HFF-Myc (cell line): ENCODE measurements at regions not wholly inside any gene's neighbourhood (a gene's known extent, or its start where the extent isn't known, plus 50 kb on each side); places are given as distances from the start of the nearest gene placed in this dataset.

ENCODE experiments used
- DNase-seq: peaks from one replicate; pipeline ENCODE4 v3.0.0-alpha.2; 2011; ENCODE audit warnings: low read depth; ENCODE audit errors: extremely low read depth
- H3K4me3 ChIP-seq: replicated peaks from 2 replicates; pipeline ENCODE4 v1.5.1; 2011; ENCODE audit warnings: low read depth, mild to moderate bottlenecking, control low read depth, low read length
- TF ChIP-seq, protein P1 (sequence below): IDR thresholded peaks from 2 replicates; pipeline ENCODE4 v1.5.1; 2012; ENCODE audit warnings: mild to moderate bottlenecking, low read depth, low read length, control low read depth; ENCODE audit errors: missing control alignments

DNA sequence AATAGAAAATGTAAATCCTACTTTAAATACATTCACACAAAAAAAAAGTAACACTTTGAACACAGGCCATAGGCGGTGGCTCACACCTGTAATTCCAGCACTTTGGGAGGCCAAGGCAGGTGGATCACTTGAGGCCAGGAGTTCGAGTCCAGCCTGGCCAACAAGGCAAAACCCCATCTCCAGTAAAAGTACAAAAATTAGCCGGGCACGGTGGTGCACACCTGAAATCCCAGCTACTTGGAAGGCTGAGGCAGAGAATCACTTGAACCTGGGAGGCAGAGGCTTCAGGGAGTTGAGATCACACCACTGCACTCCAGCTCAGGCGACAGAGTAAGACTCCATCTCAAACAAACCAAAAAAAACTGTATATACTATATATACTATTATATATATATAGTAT lies 303.6 kb downstream of the BCL11A start:
- H3K4me3 ChIP-seq: no peak overlapping the region
- no peak for DNase-seq
- TF ChIP-seq, protein P1, sequence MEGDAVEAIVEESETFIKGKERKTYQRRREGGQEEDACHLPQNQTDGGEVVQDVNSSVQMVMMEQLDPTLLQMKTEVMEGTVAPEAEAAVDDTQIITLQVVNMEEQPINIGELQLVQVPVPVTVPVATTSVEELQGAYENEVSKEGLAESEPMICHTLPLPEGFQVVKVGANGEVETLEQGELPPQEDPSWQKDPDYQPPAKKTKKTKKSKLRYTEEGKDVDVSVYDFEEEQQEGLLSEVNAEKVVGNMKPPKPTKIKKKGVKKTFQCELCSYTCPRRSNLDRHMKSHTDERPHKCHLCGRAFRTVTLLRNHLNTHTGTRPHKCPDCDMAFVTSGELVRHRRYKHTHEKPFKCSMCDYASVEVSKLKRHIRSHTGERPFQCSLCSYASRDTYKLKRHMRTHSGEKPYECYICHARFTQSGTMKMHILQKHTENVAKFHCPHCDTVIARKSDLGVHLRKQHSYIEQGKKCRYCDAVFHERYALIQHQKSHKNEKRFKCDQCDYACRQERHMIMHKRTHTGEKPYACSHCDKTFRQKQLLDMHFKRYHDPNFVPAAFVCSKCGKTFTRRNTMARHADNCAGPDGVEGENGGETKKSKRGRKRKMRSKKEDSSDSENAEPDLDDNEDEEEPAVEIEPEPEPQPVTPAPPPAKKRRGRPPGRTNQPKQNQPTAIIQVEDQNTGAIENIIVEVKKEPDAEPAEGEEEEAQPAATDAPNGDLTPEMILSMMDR: no peak

DNA sequence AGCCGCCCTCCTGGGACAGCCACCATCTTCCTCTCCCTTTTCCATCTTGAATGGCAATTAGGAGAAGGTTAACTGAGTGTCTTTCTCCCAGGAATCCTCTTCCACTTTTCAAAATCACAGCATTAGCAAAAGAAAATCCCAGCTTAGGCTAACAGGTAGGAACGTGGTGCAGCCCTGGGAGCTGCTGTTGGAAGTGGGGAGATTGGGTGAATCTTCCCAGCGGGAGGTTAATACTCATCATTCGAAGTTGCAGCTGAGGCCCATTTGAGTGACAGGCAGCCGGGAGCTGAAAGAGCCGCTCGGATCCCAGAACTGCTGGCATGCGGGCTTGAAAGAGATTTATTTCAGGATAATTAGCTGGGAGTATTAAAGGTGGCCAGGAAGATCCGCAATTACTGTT lies 306.0 kb downstream of the BCL11A start:
- H3K4me3 ChIP-seq: no peak overlapping the region
- no peak for DNase-seq
- TF ChIP-seq, protein P1: no peak

DNA sequence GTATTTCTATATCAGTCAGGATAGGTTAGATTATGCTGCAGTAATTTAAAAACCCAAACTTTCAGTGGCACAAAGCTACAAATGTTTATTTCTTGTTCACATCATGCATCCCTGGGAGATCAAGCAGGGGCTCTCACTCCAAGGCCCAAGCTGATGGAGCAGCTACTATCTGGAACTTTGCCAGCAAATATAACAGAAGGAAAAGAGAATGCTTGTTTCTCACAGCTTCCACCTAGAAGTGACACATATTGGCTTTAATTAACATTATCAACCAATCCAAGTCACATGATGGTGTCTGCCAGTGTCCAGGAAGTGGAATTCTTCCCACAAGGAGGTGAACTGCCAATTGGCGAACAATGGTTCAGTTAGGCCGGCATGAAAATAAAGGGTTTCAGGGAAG lies 306.9 kb downstream of the BCL11A start:
- TF ChIP-seq, protein P1: no peak
- DNase-seq: no peak
- no peak overlapping the region for H3K4me3 ChIP-seq

DNA sequence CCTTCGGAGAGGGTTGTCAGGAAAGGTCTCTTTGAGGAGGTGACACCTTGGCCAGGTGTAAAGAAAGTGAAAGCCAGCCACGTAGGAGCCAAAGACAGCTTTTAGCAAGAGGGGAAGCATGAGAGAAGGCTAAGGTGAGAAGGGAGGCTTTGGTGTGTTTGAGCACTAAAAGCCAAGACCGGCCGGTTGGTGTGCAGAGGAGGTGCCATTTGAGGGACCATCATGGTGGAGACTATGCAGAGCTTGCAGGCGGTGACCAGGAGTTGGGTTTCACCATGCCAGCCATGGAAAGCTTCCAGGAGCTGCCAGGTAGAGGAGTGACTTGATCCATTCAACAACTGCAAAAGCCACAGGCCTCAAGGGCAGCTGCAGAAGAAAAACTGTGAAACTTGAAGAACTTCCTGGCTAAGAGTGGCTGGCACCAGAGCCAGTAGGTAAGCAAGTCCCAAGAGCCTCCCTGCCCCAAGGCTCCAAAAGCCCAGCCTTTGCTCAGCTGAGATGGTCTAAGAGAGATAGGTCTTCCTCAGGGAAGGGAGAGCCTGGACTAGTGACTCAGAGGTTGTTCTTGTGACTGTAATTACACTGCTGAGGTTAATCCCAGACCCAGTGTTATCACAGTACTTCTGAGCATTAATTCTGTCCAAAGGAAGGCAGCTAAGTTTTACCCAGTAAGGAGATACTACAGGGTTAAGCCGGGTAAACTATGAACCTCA lies 319.0 kb downstream of the BCL11A start:
- DNase-seq: no peak
- TF ChIP-seq, protein P1: no peak
- no peak overlapping the region for H3K4me3 ChIP-seq

DNA sequence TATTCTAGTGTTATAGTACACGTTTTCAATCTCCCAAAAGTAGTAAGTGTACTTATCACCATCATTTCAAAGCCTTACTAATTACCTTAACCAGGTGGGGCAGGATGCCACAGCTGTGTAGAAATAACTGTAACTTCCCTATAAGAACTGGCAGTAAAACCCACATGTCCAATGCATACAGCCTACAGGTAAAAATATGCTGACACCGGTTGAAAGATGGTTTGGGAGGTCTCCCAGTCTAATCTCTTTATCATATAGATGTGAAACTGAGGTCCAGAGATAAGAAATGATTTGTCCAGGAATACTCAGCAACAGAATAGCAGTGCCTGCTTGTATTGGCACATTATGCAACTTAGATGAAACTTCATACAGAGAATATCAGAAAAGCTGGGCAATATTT lies 322.9 kb downstream of the BCL11A start:
- H3K4me3 ChIP-seq: no peak overlapping the region
- no peak for DNase-seq
- TF ChIP-seq, protein P1: no peak

DNA sequence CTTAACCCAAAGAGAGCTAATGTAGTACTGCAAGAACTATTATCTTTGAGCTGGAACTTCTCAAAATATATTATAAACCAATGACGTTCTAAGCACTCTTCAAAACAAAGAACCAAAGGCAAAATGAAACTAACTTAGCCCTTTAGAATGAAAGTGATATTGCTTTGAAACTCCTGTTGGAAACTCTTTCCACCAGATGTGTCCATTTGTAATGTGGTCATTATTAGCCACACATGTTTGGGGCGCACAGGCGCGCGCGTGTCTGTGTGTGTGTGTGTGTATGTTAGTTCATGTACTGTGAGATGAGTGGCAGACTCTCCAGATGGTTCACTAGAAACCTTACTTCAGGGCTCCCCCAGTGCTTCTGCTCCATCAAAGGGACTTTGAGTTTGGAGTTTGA lies 323.4 kb downstream of the BCL11A start:
- no peak for DNase-seq
- no peak overlapping the region for H3K4me3 ChIP-seq
- TF ChIP-seq, protein P1: no peak

DNA sequence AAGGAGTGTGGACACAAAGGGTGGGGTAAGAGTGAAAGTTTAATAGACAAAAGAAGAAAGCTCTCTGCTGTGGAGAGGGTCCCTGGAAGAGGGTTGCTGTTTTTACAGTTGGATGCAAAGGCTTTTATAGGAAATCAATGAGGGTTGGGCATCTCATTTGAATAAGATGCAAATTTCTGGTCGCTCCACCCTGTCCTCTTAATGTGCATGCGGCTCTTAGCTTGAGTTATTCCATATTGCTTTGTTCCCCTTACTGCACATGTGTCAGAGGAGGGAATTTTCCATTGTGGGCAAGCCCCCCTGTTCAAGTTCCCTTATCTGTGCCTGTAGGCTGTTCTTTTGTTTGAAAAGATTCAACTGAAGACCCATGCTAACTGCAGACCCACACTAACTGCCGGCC lies 326.5 kb downstream of the BCL11A start:
- no peak overlapping the region for H3K4me3 ChIP-seq
- TF ChIP-seq, protein P1: no peak
- DNase-seq: no peak
